HepG2 (cell line): ENCODE measurements at regions not wholly inside any gene's neighbourhood (a gene's known extent, or its start where the extent isn't known, plus 50 kb on each side); places are given as distances from the start of the nearest gene placed in this dataset.

Source experiments
- ATAC-seq: fragments of 200-7000 bp; cut with Tn5 transposase; 3 replicates; pipeline ENCODE4 v1.9.1; 2020; ENCODE audit warnings: mild to moderate bottlenecking, moderate library complexity
- BruUV-seq: library from RNA; stranded (reverse); fragments of 400-500 nt; replicated peaks from 2 replicates; lab custom pipeline; 2021; lab: Mats Ljungman, UMichigan
- CTCF ChIA-PET: fragments of 300-600 bp; formaldehyde crosslinking; extraction: SDS; loops from one replicate; lab custom pipeline; 2021; ENCODE audit warnings: low total read pairs, inconsistent platforms, low intra/inter-chr PET ratio; lab: Yijun Ruan, JAX
- POLR2A ChIA-PET: fragments of 350-600 bp; sonication (Branson Sonifier 250); formaldehyde crosslinking; loops from one replicate; lab custom pipeline; 2020; ENCODE audit warnings: antibody characterized with exemption, inconsistent platforms; lab: Yijun Ruan, JAX
- DNase-seq: peaks from one replicate; pipeline ENCODE4 v3.0.0-alpha.2; 2015; ENCODE audit warnings: low spot score
- FAIRE-seq: peaks from 3 replicates; lab custom pipeline; 2011; peaks lifted over from hg19 to GRCh38; lab: Jason Lieb, UNC
- H2AFZ ChIP-seq: one replicate; pipeline ENCODE4 v1.6.1; 2011; ENCODE audit warnings: low read length, inconsistent platforms
- H3K27ac ChIP-seq: fragments of 300-600 bp; 3 replicates; pipeline ENCODE4 v1.8.0; 2011; ENCODE audit warnings: mixed run types, mild to moderate bottlenecking, mixed read lengths, low read length, inconsistent platforms; ENCODE audit not compliant: insufficient read depth; ENCODE audit errors: extremely low read length
- H3K27me3 ChIP-seq, 2 experiments: fragments of 200-600 bp in 1 of 2; 2 replicates in 1 of 2; 3 replicates in 1 of 2; pipeline versions ENCODE4 v1.6.0 to v1.8.0; 2011; ENCODE audit warnings: low read length in 2 of 2, mild to moderate bottlenecking in 2 of 2, moderate library complexity in 2 of 2, inconsistent platforms in 1 of 2; ENCODE audit not compliant: insufficient read depth in 2 of 2, control insufficient read depth in 1 of 2
- H3K36me3 ChIP-seq, 2 experiments: fragments of 200-600 bp in 1 of 2; replicated peaks in 1 of 2; 2 replicates in 1 of 2; 3 replicates in 1 of 2; pipeline versions ENCODE4 v1.5.1 to v1.8.0; 2011; ENCODE audit warnings: low read length in 2 of 2, inconsistent platforms in 1 of 2; ENCODE audit not compliant: insufficient read depth in 2 of 2, control insufficient read depth in 1 of 2
- H3K4me1 ChIP-seq: 2 replicates; pipeline ENCODE4 v1.5.1; 2012; ENCODE audit warnings: low read length, inconsistent platforms; ENCODE audit not compliant: insufficient read depth
- H3K4me2 ChIP-seq: 2 replicates; pipeline ENCODE4 v1.6.0; 2011; ENCODE audit warnings: low read depth, low read length, inconsistent platforms
- H3K4me3 ChIP-seq, 3 experiments: fragments of 200-600 bp in 1 of 3; sonication (generic), shearing (Covaris generic) in 1 of 3; replicated peaks in 1 of 3; 2 replicates each; pipeline ENCODE4 v1.5.1; 2011 to 2016; ENCODE audit warnings: low read length in 3 of 3, inconsistent platforms in 2 of 3, low read depth in 2 of 3, mild to moderate bottlenecking in 2 of 3, control low read depth in 1 of 3, mixed read lengths in 1 of 3; ENCODE audit not compliant: insufficient read depth in 1 of 3
- H3K79me2 ChIP-seq: one replicate; pipeline ENCODE4 v1.6.1; 2011; ENCODE audit warnings: low read length, inconsistent platforms; ENCODE audit not compliant: insufficient read depth
- H3K9ac ChIP-seq: 2 replicates; pipeline ENCODE4 v1.6.0; 2011; ENCODE audit warnings: mild to moderate bottlenecking, low read depth, low read length, inconsistent platforms; ENCODE audit not compliant: insufficient read depth
- H3K9me3 ChIP-seq: 2 replicates; pipeline ENCODE4 v1.5.1; 2012; ENCODE audit warnings: mild to moderate bottlenecking, low read length
- H4K20me1 ChIP-seq: 2 replicates; pipeline ENCODE4 v1.6.0; 2011; ENCODE audit warnings: inconsistent platforms, mild to moderate bottlenecking, low read length, moderate library complexity; ENCODE audit not compliant: insufficient read depth
- ATF6 ChIP-seq: sonication (generic); formaldehyde crosslinking; conservative IDR thresholded peaks from 2 replicates; pipeline ENCODE4 v1.4.0; 2020; ENCODE audit warnings: missing genetic modification reagents
- E2F5 ChIP-seq: sonication (generic); formaldehyde crosslinking; conservative IDR thresholded peaks from 2 replicates; pipeline ENCODE4 v1.4.0; 2020; ENCODE audit warnings: missing genetic modification reagents
- ELF4 ChIP-seq: sonication (generic); formaldehyde crosslinking; IDR thresholded peaks from 2 replicates; pipeline ENCODE4 v1.5.0; 2020; ENCODE audit warnings: missing genetic modification reagents, mild to moderate bottlenecking, moderate library complexity, borderline replicate concordance
- GATA4 ChIP-seq: sonication (generic); IDR thresholded peaks from 2 replicates; pipeline ENCODE4 v1.6.1; 2016; ENCODE audit warnings: antibody characterized with exemption, low read depth, borderline replicate concordance
- KMT2B ChIP-seq: IDR thresholded peaks from 2 replicates; pipeline ENCODE4 v1.6.1; 2016; ENCODE audit warnings: missing genetic modification reagents, missing compliant biosample characterization
- MEIS2 ChIP-seq: sonication (generic); formaldehyde crosslinking; IDR thresholded peaks from 2 replicates; pipeline ENCODE4 v1.9.0; 2021; ENCODE audit warnings: mild to moderate bottlenecking, missing genetic modification reagents
- NKX3-1 ChIP-seq: sonication (generic); formaldehyde crosslinking; IDR thresholded peaks from 2 replicates; pipeline ENCODE4 v1.5.0; 2020; ENCODE audit warnings: missing genetic modification reagents
- SMYD3 ChIP-seq: sonication (generic); formaldehyde crosslinking; IDR thresholded peaks from 2 replicates; pipeline ENCODE4 v1.8.1; 2023; ENCODE audit warnings: mild to moderate bottlenecking, missing genetic modification reagents
- SPEN ChIP-seq: sonication (generic); formaldehyde crosslinking; IDR thresholded peaks from 2 replicates; pipeline ENCODE4 v1.5.1; 2020; ENCODE audit warnings: low read depth, mild to moderate bottlenecking, missing genetic modification reagents
- SRY ChIP-seq: sonication (generic); formaldehyde crosslinking; IDR thresholded peaks from 2 replicates; pipeline ENCODE4 v1.8.0; 2022; ENCODE audit warnings: mild to moderate bottlenecking, missing genetic modification reagents
- TRAFD1 ChIP-seq: sonication (generic); formaldehyde crosslinking; IDR thresholded peaks from 2 replicates; pipeline ENCODE4 v1.5.1; 2020; ENCODE audit warnings: missing genetic modification reagents, mild to moderate bottlenecking, borderline replicate concordance
- ZNF562 ChIP-seq: sonication (generic); formaldehyde crosslinking; IDR thresholded peaks from 2 replicates; pipeline ENCODE4 v1.8.0; 2022; ENCODE audit warnings: missing genetic modification reagents, borderline replicate concordance
- WGBS: methylation state at CpG from one replicate; pipeline ENCODE4 v1.1.6; 2017; ENCODE audit warnings: low lambda C conversion rate; 5-methylcytosine and 5-hydroxymethylcytosine counted together
- in situ Hi-C: cut with HindIII; loops from 2 replicates; pipeline ENCODE4 v1.10.0; 2017; ENCODE audit warnings: low pct_unique_long_range_greater_than_20kb; ENCODE audit not compliant: extremely low pct_ligation_motif_present
- intact Hi-C: fragments of 100-400 bp; cut with micrococcal nuclease; formaldehyde crosslinking; loops from one replicate; pipeline ENCODE4 v1.10.0; 2022; ENCODE audit not compliant: unreplicated experiment

- no peak overlapping the region for H3K27ac ChIP-seq
- ChIA-PET CTCF (no interaction called here), POLR2A (interaction anchor here (1.3 to 2.1 kb wide), 2 partner anchors 20 to 252 kb away, joined by 3 to 4 read pairs; partner anchors contain the start of gene ZNF217)
- H3K27me3 ChIP-seq, result no peaks in the 10 kb centered on the region; a peak in 1 of 5 replicates
- H3K9ac ChIP-seq, result no peak overlapping the region
- no peak overlapping the region for H3K4me2 ChIP-seq
- FAIRE-seq, result no peak
- BruUV-seq, result no TSS peak
- no peaks in the 10 kb centered on the region for H3K79me2 ChIP-seq
- intact Hi-C loops (no loop called here), in situ Hi-C loops (no loop called here)
- 91% methylated on average over 10 of the region's 10 CpGs for WGBS
- H4K20me1 ChIP-seq, result no peaks in the 10 kb centered on the region
- ATAC-seq, result no peak
- no peak overlapping the region for H3K4me3 ChIP-seq
- no peak overlapping the region for H2AFZ ChIP-seq
- no peaks in the 10 kb centered on the region for H3K9me3 ChIP-seq
- no peak for TF ChIP-seq KMT2B (CRISPR knock-in tag)
- TF ChIP-seq SRY, result no peak
- no peak for TF ChIP-seq ELF4 (CRISPR knock-in tag)
- TF ChIP-seq SPEN (CRISPR knock-in tag), result no peak
- TF ChIP-seq ZNF562 (CRISPR knock-in tag), result no peak
- no peak for TF ChIP-seq ATF6 (CRISPR knock-in tag)
- no peak for TF ChIP-seq E2F5 (CRISPR knock-in tag)
- no peak for TF ChIP-seq NKX3-1 (CRISPR knock-in tag)
- no peak for TF ChIP-seq GATA4
- no peak for TF ChIP-seq MEIS2 (CRISPR knock-in tag)
- TF ChIP-seq SMYD3 (CRISPR knock-in tag), result no peak
- no peak for TF ChIP-seq TRAFD1 (CRISPR knock-in tag)
- no peaks in the 10 kb centered on the region for H3K36me3 ChIP-seq
- DNase-seq, result no peak
- peaks cover 15% of the 10 kb centered on the region for H3K4me1 ChIP-seq
Measured at GRCh38 chr20:53846640-53847039, 223.8 kb downstream of the BCAS1 start.
